HG02970 (cell line): ENCODE measurements at regions not wholly inside any gene's neighbourhood (a gene's known extent, or its start where the extent isn't known, plus 50 kb on each side); places are given as distances from the start of the nearest gene placed in this dataset.
"Not testable (repeated sequence)": the region's sequence is repeated elsewhere in the genome, so short reads cannot be mapped to it uniquely, and the experiment has no call there.

Source experiments
- ATAC-seq: cut with Tn5 transposase; IDR thresholded peaks from one replicate; pipeline ENCODE4 v1.9.1; 2021; ENCODE audit warnings: mild to moderate bottlenecking, moderate library complexity, moderate number of reproducible peaks; ENCODE audit not compliant: unreplicated experiment, low FRiP score

DNA sequence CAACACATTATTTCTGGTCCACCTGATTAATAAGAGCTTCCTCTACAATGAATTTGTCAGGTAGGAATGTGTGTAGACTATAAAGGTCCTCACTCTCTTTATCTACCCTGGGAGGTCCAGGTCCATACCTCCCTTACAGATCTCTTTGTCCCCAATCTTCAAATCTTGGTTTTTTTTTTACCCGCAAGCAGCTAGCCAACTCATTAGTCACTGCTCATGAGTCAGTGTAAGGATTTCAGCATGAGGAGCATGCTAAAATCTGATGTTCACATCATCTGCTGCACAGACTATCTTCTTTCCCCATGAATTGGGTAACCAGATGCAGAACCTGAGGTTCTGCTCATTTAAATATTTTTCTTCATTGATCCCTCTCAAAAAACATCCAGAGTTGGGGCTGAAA, 397.0 kb upstream of the ISX start:
- no peak for ATAC-seq

DNA sequence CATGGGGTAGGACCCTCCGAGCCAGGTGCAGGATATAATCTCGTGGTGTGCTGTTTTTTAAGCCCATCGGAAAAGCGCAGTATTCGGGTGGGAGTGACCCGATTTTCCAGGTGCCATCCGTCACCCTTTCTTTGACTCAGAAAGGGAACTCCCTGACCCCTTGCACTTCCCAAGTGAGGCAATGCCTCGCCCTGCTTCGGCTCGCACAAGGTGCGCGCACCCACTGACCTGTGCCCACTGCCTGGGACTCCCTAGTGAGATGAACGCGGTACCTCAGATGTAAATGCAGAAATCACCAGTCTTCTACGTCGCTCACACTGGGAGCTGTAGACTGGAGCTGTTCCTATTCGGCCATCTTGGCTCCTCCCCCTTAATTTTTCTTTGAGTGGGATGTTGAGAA, 382.9 kb upstream of the ISX start:
- ATAC-seq = not testable (repeated sequence)

DNA sequence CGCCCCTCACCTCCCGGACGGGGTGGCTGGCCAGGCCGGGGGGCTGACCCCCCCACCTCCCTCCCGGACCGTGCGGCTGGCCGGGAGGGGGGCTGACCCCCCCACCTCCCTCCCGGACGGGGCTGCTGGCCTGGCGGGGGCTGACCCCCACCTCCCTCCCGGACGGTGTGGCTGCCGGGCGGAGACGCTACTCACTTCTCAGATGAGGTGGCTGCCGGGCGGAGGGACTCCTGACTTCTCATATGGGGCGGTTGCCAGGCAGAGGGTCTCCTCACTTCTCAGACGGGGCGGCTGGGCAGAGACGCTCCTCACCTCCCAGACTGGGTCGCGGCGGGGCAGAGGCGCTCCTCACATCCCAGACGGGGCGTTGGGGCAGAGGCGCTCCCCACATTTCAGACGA, 381.7 kb upstream of the ISX start:
- ATAC-seq = not testable (repeated sequence)

DNA sequence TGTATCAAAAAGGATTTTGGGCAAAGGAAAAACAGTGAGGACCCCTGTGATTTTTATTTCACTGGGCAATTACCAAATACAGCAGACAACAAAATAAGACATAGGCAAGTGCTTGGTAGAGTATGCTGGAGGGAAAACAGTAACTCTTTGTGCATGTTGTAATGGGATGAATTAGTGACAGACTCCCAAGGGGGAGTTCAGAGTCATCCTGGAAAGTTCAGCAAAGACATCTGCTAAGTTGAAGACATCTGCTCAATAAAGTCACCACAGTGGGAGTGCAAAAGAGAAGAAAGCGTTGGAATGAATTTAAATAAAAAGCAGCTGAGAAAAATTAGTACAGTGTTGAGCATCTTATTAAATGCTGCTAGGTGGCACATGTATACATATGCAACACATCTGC, 378.8 kb upstream of the ISX start:
- ATAC-seq = no peak

DNA sequence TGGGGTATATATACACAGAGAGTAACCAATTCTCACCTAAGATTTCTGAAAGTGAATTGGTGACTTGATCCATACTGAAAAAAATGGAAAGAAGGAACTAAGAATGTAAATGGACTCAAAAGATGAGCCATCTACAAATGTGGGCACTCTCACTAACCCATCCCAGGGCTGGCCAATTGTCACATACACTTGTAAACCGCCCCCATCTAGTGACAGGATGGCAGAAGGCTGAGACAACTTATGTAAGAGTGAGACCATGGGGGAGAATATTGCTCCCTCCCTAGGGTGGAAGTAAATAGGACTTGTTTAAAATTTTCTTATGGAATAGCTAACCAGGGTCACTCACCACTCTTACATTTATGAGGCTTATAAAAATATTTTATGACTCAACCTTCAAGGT, 377.1 kb upstream of the ISX start:
- ATAC-seq = no peak

DNA sequence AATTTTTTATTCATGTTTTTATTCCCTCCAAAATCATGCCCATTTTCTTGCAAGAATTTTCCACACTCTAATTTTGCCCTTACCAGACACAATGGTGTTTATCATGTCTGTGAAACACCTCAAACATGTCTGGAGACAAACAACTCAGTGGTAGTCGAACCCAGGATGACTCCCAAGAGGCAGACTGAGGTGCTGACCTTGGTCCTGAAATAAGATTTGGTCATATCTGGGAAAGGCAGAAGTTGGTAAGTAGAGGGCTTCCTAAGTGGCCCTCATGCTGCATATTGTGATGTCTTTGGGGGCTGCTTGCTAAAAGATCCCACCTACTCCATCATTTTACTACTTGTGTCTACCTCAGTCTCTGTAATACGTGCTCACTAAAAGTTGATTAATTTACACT, 369.4 kb upstream of the ISX start:
- ATAC-seq = no peak

DNA sequence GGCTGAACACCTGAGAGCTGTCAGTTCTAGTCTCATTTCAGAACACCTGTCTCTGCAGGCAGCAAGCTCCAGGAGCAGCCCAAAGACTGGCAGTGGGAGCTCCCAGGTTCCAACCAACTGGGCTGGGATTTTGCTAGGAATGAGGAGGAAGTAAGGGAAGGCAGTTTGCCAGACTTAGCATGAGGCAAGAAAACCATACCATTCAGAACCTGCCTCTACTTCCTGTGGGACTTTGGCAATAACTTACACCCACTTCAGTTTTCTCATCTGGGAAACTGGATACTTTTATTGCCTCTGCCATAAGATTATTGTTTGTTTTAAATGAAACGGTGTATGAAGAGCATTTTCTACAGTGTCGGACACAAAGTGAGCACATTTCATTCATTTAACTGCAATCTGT, 363.7 kb upstream of the ISX start:
- ATAC-seq = no peak

DNA sequence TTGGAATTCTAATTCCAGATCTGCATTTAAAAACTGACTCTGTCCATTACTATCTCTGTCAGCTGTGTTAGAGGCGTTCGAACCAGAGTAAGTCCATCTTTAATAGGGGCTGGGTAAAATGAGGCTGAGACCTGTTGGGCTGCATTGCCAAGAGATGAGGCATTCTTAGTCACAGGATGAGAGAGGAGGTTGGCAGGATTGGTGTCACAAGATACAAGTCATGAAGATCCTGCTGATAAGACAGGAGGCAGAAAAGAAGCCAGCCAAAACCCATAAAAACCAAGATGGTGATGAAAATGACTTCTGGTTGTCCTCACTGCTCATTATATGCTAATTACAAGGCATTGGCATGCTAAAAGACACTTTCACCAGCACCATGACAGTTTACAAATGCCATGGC, 356.3 kb upstream of the ISX start:
- no peak for ATAC-seq

DNA sequence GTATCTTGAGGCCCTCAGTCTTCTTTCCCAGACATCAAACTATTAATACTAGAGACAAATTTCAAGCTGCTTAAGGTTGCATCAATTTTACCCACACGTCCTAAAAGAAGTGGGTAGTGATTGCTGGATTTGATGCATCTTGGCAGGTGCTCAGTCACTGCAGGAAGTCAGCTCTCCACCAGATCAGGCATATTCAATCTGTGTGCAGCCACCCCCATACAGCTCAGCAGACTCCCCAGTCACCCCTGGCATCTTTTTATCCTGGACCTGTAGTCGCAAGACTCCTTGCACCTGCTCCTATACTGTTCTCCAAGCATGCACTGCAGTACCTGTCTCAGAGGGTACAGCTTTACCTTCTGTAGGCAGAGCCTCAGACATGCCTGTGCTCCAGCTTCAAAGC, 343.1 kb upstream of the ISX start:
- ATAC-seq = no peak

DNA sequence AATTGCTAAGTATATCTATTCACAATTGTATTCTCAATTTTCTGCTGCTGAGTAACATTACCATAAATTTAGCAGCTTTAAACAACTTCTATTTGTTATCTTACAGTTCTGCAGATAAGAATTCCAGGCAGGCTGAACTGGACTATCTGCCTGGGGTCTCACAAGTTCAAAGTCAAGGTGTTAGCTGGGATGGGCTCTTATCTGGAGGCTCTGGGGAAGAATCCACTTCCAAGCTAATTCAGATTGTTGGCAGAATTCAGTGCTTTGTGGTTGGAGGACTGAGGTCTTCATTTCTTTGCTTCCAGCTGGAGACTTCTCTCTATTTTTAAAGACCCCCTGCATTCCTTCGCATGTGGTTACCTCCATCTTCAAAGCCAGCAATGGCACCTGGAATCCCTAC, 329.9 kb upstream of the ISX start:
- no peak for ATAC-seq

DNA sequence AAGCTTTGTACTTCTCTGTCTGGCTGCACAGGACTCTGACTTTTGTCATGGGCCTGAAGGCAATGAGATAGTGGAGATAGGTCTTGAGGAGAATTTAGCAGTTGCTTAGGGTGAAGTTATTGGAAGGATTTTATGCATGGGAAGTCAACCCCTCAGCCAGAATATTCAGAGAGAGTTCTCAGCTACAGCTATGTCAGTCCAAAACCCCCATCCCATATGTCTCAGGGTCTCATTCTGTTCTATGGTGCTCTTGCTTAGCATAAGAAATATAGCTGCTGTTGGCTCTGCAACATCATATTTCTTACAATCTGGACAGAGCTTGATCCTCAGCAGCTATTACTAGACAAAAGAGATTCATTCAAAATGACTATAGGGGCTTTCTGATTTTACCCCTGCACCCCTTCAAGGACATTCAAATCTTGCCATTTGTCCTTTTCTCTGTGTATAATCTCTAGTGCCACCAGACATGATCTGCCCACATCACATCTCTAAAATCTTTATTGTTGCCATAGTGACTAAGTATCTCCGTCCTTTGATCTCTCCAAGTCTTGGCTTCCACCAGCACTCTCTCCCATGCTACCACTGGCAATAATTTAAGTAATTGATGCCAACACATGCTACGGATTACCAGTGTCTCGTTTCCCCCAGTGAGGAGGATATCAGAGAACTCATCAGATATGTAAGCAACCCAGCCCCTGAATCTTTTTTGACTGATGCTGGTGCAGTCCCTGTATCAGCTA, 327.1 kb upstream of the ISX start:
- no peak for ATAC-seq

DNA sequence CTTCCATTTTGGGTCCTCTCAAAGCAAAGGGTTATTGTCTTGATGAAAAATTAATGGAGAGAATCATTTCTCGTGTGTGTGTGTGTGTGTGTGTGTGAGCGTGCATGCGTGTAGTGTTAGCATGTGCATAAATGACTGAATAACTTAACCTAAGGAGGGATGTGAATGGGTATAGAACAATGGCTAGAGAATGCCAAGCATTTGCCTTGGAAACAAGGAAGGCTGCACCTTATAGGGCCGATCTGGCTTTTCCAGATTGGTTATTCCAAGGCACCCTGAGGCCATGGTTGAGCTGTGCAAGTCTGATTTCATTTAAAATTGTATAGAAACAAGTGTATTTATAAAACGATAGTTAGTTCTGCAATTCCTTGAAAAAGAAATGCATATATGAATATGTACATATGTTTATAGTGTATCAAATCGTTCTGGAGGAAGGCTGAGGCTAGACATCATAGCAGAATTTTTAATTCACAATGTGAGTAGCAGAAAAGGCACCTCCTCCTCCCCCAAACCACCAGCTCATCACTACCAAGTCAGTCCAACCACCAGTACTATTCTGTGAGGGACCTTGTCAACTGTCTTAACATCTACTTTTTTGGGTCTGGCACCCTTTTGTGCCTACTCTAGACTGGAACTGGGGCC, 322.7 kb upstream of the ISX start:
- no peak for ATAC-seq

DNA sequence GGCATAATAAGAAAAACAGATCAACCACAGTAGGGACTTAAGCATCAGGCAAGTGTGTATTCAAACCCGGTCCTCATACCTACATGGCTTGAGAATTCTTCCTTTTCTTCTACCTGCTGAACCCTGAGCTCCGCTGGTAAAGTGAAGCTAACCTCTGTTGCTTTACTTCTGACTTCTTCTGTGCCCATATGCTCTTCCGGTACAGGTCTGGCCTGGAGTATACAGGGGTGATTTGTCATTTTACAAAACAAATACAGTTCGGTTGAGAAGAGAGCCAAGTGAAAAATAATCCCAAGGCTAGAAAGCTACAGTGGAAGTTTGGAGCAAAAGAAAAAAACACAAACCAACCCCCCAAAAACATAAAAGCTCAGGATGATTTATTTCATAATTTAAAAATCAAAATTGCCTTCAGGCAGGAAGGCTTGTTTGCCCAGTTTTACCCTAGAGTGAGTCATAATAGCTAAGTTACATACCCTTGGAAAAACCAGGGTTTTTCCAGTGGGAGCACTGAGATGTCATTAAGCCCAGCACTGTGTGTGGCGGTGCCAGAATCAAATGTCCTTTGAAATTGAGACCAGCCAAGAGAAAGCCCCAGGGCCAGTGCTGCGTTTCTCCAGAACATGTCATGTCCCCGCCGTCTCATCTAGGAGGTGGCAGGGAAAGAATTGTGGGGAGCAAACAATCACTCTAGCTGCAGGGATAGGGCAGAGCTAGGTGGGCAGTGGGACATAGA, 305.5 kb upstream of the ISX start:
- no peak for ATAC-seq

DNA sequence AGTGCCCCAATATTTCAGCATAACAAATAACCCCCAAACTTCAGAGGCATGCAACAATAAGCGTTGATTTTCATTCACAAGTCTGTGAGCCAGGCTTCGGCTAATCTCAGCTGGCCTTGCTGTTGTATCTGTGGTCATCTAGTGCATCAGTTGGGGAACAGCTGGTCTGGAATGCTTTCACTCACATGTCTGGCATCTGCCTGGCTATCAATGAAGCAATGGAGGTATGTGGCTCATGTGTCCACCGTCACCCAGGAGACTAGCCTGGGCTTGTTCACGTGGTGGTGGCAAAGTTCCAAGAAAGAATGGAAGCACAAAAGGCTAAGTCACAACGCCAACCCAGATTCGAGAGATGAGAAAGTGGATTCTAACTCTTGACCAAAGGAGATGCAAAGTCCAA, 304.8 kb upstream of the ISX start:
- ATAC-seq = no peak

DNA sequence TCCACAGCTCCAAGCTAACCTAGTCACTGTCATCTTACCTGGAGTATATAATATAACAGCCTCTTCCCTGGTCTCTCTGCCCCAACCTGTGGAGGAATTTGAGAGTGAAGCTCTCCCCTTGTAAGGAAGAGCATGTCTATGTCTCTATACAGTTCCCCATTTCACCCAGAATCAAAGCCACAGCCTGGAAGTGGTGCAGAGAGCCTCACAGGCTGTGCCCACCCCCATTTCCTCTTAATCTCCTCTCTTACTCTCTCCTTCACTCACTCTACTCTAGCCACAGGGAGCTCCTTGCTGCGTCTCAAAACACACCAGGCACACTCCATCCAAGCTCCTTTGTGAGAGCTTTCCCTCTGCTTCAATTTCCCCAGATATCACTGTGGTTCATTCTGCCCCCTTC, 302.5 kb upstream of the ISX start:
- no peak for ATAC-seq

DNA sequence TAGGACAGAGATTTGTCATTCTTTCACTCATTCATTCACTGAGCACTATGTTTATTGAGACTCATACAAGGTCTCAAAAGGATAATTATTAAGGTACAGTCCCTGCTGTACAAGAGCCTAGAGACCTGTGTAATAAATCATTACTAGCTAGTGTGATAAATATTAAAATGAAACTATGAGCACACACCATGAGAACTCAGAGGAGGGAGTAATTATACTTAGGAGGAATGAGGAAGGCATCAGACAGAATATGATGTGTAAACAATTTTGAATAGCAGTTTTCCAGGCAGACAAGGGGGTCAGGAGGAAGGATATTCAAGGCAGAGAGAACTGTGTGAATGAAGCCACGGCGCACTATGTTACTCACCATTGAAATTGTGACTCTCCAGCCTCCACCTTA, 300.8 kb upstream of the ISX start:
- ATAC-seq = no peak

DNA sequence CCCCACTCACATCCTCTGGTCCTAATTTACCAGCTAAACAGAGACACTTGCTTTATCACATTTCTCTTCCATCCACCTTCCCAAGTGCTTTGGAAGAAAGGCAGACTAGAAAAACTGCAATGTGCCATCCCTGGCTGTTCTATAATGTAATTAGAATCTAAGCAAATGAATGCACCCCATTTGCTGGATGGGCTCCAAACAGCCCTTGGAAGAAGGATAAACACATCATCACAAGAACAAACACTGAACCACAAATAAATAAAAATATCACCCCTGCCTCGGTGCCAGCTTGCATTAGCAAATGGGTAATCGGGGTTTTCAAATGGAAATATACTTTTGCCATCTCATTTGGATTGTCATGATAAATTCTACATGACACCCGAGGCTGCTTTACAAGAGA, 296.6 kb upstream of the ISX start:
- no peak for ATAC-seq

DNA sequence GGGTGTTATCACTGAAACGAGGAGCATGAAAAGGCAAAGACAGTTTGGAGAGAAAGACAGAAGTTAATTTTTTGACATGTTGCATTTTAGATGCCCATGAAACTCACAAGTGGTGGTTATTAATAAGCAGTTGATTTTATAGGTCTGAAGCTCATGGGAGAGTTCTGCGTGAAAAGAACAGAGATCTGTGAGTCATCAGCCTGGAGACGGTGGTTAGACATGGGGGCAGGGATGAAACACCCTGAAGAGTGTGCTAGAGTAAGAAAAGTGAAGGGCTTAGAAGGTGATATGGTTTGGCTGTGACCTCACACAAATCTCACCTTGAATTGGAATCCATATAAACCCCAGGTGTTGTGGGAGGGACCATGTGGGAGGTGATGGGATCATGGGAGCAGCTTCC, 289.1 kb upstream of the ISX start:
- no peak for ATAC-seq

DNA sequence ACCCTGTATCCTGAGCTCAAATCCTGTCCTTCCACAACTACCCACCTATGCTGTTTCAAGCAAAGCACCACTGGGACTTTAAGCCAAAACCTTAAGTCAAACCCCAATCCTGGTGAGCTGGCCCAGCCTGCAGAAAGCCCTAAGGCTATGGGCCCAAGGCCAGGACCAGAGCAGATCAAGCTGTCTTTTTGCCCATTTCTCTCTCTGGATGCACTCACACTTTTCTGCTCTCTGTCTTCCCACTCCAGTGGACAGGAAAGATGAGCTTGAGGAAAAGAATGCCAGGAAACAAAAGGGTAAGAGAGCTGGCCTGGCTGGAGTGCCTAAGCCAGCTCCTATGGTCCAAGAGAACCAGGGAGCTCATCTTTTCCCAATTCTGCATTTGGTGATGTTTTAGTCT, 284.3 kb upstream of the ISX start:
- ATAC-seq = no peak

DNA sequence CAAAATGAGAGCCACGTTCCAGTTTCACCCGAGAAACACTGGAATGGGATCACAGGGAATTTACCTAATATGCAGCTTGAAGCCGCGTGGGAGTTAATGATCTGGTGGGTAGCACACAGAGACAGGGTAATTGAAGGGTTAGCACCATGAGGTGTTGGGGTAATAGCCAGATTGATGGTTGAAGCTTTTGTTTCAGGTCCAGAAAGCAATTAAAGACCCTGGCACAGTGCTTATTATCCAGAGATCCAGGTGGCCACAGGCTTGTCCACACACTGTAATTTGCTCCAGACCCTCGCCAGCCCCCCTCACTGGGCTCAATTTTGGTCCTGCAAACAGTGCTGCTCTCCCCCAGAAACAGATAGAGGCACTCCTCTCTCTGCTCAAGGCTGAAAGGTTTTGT, 282.5 kb upstream of the ISX start:
- no peak for ATAC-seq

DNA sequence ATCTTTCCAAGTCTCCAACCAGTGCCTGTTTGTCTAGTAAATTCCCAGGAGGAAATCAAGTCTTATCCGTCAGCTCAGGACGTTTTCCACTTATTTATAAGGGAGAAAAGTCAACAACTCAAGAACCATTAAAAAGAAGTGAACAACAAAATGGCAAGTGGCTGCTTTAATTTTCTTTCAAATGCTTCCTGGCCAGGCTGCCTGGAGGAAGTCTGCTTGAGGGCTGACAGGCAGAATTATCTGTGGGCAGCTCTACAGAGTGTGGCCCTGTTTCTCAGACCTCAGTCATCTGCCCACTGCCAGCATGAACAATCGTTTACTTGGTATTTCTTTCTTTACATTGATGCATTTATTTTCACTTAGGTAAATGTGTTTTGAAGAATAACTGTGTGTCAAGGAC, 281.9 kb upstream of the ISX start:
- no peak for ATAC-seq

DNA sequence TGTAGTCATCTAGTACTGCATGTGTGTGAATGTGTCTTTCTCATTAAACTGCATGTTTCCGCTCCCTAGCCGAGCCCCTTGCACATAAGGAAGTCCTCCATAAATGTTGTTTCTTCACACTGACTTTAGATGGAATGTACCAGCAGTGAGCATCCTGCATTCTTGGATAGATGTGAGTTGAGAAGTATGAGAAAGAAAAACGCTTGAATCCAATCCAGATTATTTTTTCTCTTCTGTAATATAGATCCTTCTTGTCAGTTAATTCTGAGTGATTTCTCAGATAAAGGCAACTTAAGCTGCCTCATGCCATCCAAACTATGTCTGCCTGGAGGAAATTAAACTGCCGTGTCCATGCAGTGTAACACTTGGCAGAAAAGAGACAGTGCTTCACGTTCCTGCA, 268.1 kb upstream of the ISX start:
- ATAC-seq = no peak
